AML-193 (cell line): ENCODE measurements at regions not wholly inside any gene's neighbourhood (a gene's known extent, or its start where the extent isn't known, plus 50 kb on each side); places are given as distances from the start of the nearest gene placed in this dataset.

ENCODE experiments used
- DNase-seq, 2 experiments: peaks; one replicate each; lab custom pipeline; 2025; lab: John Stamatoyannopoulos, UW

GRCh38 chr12:18899678-18900317 lies 161.9 kb downstream of the CAPZA3 start:
- no peak for DNase-seq

DNA sequence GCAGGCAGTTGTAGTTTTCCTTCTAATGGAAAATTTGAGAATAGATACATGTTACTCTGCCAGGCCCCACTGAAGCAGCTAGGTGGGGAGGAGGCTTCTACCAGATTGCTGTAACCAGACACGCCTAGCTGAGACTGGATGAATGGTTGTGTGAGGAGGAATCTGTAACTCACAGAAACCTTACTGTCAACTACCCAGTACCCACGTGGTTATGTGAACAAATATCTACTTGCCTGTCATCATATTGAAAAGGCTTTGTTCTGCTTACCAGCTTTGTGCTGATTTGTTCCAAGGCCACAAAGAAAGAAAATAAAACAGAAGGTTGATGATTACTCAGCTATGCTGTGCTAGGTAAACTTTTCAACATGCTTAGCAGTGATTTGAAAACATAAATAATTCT lies 167.2 kb downstream of the CAPZA3 start:
- no peak for DNase-seq

- no peak for DNase-seq
Measured at GRCh38 chr12:18906395-18906794, 168.5 kb downstream of the CAPZA3 start.

DNA sequence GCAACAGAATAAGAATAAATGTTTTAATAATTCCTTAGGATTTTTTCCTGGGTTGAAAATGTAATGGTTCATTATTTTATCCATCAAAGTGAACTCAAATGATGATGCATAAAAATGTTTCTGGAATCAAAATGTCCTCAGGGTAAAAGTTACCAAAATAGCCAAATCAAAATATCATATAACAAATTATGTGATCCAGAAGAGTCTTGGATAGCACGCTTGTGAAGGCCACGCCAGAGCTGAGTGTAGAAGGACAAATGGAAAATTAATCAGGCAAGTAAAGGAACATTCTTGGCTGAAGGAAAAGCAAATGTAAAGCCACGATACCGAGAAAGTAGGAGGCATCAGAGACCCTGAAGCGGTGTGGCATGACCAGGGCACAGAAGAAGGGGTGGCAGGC lies 169.2 kb downstream of the CAPZA3 start:
- DNase-seq = no peak

DNA sequence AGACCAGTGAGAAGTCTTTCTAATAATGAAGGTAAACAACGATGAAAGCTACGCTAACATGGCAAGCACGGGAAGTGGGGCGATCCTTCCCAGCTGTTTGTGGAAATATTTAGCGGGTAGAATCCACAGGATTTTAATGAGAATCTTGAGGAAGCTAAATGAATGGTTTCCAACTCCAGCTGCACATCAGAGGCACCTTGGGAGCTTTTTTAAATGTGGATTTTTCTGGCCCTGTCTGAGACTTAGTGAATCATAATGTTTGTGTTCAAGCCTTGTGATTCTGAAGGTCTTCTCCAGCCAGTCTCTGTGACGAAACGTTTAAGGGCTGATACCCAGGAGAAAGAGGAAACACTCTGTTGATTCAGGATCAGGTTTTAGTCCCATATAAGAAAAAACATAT lies 169.8 kb downstream of the CAPZA3 start:
- no peak for DNase-seq

DNA sequence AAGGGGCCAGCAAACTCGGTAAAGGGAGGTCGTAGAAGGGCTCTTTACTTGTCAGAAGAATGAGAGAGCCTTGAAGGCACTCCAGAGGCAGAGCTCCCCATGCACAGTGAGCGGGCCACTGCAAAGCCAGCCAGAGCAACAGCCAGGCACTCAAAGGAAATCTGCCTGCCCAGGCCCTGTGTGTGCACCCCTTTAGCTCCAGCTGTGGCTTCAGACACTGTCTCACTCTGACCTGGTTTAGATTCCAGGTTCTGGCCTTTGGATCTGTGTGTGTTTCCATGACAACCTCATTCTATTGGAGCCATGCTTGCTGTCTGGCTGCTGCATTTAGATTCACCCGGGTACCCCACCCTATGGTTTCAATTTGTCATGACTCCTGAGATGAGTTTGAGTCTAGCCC lies 170.3 kb downstream of the CAPZA3 start:
- DNase-seq = no peak

- DNase-seq = no peak
Measured at GRCh38 chr12:18919871-18920511, 182.1 kb downstream of the CAPZA3 start.

GRCh38 chr12:18922851-18923250 lies 184.9 kb downstream of the CAPZA3 start:
- DNase-seq = no peak

DNA sequence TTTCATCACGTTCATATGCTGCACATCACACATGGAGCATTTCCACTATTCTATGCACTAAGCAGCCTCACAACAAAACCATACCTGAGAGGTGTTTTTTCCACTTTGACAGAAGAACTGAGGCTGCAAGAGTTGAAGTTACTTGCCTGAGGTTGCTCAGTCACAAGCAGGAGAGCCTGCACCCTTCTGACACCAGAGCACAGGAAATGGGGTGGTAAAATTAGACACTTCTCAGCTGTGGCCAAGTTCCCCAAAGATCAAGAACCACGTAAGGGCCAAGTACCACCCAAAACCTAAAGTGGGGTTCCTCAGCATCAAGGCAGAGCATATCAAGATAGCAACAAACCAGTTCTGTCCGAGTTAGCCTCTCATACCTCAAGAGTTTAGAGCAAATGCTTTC lies 185.8 kb downstream of the CAPZA3 start:
- DNase-seq = no peak

GRCh38 chr12:18926188-18926587 lies 188.3 kb downstream of the CAPZA3 start:
- DNase-seq = no peak

- DNase-seq = no peak
Measured at GRCh38 chr12:18932211-18932610, 194.3 kb downstream of the CAPZA3 start.

GRCh38 chr12:18932715-18933114 lies 194.8 kb downstream of the CAPZA3 start:
- DNase-seq = no peak

- DNase-seq = no peak
Measured at GRCh38 chr12:18935371-18935965, 194.1 kb upstream of the PLEKHA5 start.

- no peak for DNase-seq
Measured at GRCh38 chr12:18939051-18939450, 190.5 kb upstream of the PLEKHA5 start.

GRCh38 chr12:18942669-18943068 lies 186.9 kb upstream of the PLEKHA5 start:
- no peak for DNase-seq

GRCh38 chr12:18943200-18943599 lies 186.3 kb upstream of the PLEKHA5 start:
- DNase-seq = no peak

GRCh38 chr12:18946106-18946505 lies 183.4 kb upstream of the PLEKHA5 start:
- no peak for DNase-seq

DNA sequence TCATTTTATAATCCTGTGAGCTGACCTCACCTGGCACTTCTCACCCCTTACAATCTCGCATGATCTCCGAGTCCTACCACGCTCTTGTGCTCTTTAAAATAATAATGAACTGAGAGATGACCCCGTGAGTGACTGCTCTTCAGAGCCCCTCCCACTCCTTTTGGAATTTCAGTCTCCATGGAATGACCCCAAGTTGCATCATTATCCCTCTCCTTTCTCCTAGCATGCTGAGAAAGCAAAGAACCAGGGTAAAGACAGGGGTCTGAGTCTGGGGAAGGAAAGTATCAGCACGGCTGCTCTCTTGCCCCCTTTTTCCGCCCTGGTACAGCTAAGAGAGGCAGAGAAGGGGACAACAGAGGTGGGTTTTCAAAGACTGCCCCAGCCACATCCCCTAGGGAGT lies 178.3 kb upstream of the PLEKHA5 start:
- DNase-seq = no peak

DNA sequence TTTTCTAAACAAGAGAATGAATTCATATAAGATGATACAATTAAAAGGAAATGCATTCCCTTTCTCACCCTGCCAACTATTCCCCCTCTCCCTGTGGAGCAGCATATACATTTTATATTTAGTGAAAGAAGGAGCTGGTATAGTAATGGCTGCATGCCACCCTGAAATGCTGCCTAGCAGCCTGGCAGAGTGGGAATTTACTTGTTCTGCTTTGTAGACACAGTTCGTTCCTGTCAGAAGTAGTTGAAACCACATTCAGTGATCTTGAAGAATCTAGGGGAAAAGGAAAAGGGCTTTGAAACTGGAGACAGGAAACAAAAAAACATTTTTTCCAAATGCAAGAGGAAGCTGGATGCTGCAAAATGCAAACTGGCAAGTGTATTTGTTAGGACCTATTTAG lies 176.0 kb upstream of the PLEKHA5 start:
- no peak for DNase-seq

- DNase-seq = no peak
Measured at GRCh38 chr12:18955594-18955993, 173.9 kb upstream of the PLEKHA5 start.

GRCh38 chr12:18965203-18965602 lies 164.3 kb upstream of the PLEKHA5 start:
- DNase-seq = no peak

DNA sequence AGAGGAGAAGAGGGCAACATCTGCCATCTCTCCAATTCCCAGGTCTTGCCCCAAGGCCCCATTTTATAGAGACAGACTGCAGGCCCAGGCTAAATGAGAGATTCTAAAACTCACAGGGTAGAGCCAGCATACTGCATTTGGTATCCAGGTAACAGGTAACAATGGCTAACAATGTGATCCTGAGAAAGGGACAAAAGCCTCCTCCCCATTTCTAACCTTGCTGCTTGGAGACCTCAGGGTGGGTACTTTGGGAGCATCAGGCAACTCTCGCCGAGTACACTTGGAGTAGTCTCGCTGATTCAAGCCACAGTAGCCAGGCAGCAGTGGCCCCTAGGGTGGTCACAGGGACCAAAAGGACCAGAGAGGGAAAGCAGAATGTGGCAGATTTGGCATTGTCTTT lies 162.6 kb upstream of the PLEKHA5 start:
- DNase-seq = no peak

DNA sequence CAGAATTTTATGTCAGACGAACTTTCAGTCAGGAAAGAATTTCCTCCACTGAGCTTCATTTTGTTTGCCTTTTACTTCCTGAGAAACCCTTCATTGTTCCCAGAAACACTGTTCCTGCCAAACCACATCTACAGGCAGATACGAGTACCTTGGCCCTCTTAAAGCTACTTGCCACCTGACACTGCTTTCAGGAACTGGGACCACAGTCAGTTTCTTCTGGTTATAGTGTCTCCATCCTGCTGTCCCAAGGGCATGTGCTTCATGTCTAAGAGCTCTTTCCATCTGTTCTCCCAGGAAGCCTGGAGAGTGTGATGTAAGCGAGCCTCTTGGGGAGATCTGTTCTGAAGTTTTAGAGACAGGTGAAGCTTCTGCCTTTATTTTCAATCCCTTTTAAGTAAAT lies 161.7 kb upstream of the PLEKHA5 start:
- DNase-seq = no peak

DNA sequence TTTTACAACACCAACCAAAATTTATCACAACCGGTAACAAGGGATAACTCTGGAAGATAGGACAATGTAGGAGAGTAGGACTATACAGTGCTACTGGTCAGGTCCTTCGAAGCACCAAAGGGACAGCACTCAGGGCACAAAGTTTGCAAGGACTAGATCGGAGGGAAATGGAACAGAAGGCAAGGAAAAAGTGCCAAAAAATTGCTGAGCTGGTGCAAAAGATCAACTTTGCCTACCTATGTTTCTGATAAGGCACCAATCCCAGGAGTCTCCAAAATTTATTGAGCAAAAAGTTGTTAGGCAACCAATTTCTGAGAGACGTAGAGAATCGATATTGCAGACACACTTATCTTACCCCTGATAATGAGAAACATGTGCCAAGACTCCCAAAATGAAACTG lies 160.0 kb upstream of the PLEKHA5 start:
- no peak for DNase-seq
